Keratinocyte (primary cell): ENCODE measurements at regions not wholly inside any gene's neighbourhood (a gene's known extent, or its start where the extent isn't known, plus 50 kb on each side); places are given as distances from the start of the nearest gene placed in this dataset.

ENCODE experiments used
- DNase-seq: peaks from one replicate; pipeline ENCODE4 v3.0.0-alpha.2; 2011; ENCODE audit warnings: low read depth, missing footprints, low spot score
- FAIRE-seq: peaks from 2 replicates; lab custom pipeline; 2011; peaks lifted over from hg19 to GRCh38; lab: Jason Lieb, UNC
- H2AFZ ChIP-seq: 2 replicates; pipeline ENCODE4 v1.6.0; 2012; ENCODE audit warnings: low read length, control low read depth, inconsistent platforms; ENCODE audit not compliant: control insufficient read depth
- H3K27ac ChIP-seq: 2 replicates; pipeline ENCODE4 v1.5.1; 2011; ENCODE audit warnings: low read length; ENCODE audit not compliant: control insufficient read depth, insufficient read depth
- H3K27me3 ChIP-seq: 3 replicates; pipeline ENCODE4 v1.6.0; 2011; ENCODE audit warnings: low read length; ENCODE audit not compliant: control insufficient read depth, insufficient read depth; ENCODE audit errors: extremely low read depth
- H3K36me3 ChIP-seq, 2 experiments: 2 replicates in 1 of 2; 3 replicates in 1 of 2; pipeline ENCODE4 v1.5.1; 2011; ENCODE audit warnings: low read length in 2 of 2, mild to moderate bottlenecking in 1 of 2; ENCODE audit not compliant: control insufficient read depth in 2 of 2, insufficient read depth in 2 of 2; ENCODE audit errors: extremely low read depth in 1 of 2
- H3K4me1 ChIP-seq: 3 replicates; pipeline ENCODE4 v1.5.1; 2011; ENCODE audit warnings: low read length; ENCODE audit not compliant: control insufficient read depth, insufficient read depth; ENCODE audit errors: extremely low read depth
- H3K4me2 ChIP-seq: 3 replicates; pipeline ENCODE4 v1.6.0; 2011; ENCODE audit warnings: low read depth, low read length; ENCODE audit not compliant: control insufficient read depth, insufficient read depth; ENCODE audit errors: extremely low read depth
- H3K4me3 ChIP-seq, 3 experiments: fragments of 200-600 bp in 1 of 3; sonication (generic) in 1 of 3; 2 replicates in 2 of 3; 3 replicates in 1 of 3; pipeline ENCODE4 v1.5.1; 2011 to 2016; ENCODE audit warnings: low read length in 3 of 3, mild to moderate bottlenecking in 3 of 3, control low read depth in 2 of 3, inconsistent platforms in 1 of 3, low read depth in 1 of 3, mixed read lengths in 1 of 3, mixed run types in 1 of 3, moderate library complexity in 1 of 3; ENCODE audit not compliant: control insufficient read depth in 2 of 3, insufficient read depth in 2 of 3; ENCODE audit errors: extremely low read depth in 1 of 3
- H3K79me2 ChIP-seq: 2 replicates; pipeline ENCODE4 v1.6.0; 2012; ENCODE audit warnings: low read length; ENCODE audit not compliant: control insufficient read depth, insufficient read depth
- H3K9ac ChIP-seq: 3 replicates; pipeline ENCODE4 v1.6.0; 2011; ENCODE audit warnings: low read length; ENCODE audit not compliant: control insufficient read depth, insufficient read depth; ENCODE audit errors: extremely low read depth
- H3K9me1 ChIP-seq: 3 replicates; pipeline ENCODE4 v1.6.0; 2011; ENCODE audit warnings: low read length; ENCODE audit not compliant: control insufficient read depth, insufficient read depth; ENCODE audit errors: extremely low read depth
- H3K9me3 ChIP-seq: 2 replicates; pipeline ENCODE4 v1.5.1; 2012; ENCODE audit warnings: low read depth, low read length; ENCODE audit not compliant: control insufficient read depth
- H4K20me1 ChIP-seq: 3 replicates; pipeline ENCODE4 v1.6.0; 2011; ENCODE audit warnings: low read length; ENCODE audit not compliant: control insufficient read depth, insufficient read depth; ENCODE audit errors: extremely low read depth
- CTCF ChIP-seq, 3 experiments: IDR thresholded peaks in 1 of 3; conservative IDR thresholded peaks in 1 of 3; optimal IDR thresholded peaks in 1 of 3; 2 replicates in 2 of 3; 3 replicates in 1 of 3; pipeline versions ENCODE3 to v1.5.1; 2011; ENCODE audit warnings: low read length in 3 of 3, mild to moderate bottlenecking in 3 of 3, moderate library complexity in 2 of 3, control low read depth in 1 of 3, inconsistent platforms in 1 of 3; ENCODE audit not compliant: insufficient read depth in 2 of 3; ENCODE audit errors: extremely low read depth in 1 of 3
- EZH2 ChIP-seq: IDR thresholded peaks from one replicate; pipeline ENCODE4 v1.6.1; 2012; ENCODE audit warnings: inconsistent platforms, mild to moderate bottlenecking, low read length, moderate library complexity
- dilution Hi-C: fragments of 300-500 bp; cut with MboI; formaldehyde crosslinking; loops from one replicate; pipeline ENCODE4 v1.7.0; 2020; ENCODE audit warnings: low sequenced_read_pairs; ENCODE audit not compliant: extremely low pct_ligation_motif_present

- no peak for TF ChIP-seq EZH2
- TF ChIP-seq CTCF (optimal IDR thresholded peaks at IDR 0.05 in 1 of 3, IDR thresholded peaks at IDR 0.05 in 1 of 3, conservative IDR thresholded peaks at IDR 0.05 in 1 of 3; ENCODE audit: extremely low read depth in 1 of 3, insufficient read depth in 2 of 3, low read length in 3 of 3): no peak
- Histone ChIP-seq H3K4me3 (no peak overlapping the region), H4K20me1 (no peaks in the 10 kb centered on the region), H3K9ac (no peak overlapping the region), H2AFZ (no peak overlapping the region), H3K9me1 (no peaks in the 10 kb centered on the region), H3K27ac (no peak overlapping the region), H3K4me2 (no peak overlapping the region), H3K4me1 (peaks cover 10% of the 10 kb centered on the region), H3K9me3 (peaks cover 3% of the 10 kb centered on the region), H3K36me3 (no peaks in the 10 kb centered on the region), H3K27me3 (peaks cover 2% of the 10 kb centered on the region), H3K79me2 (no peaks in the 10 kb centered on the region)
- dilution Hi-C loops: no loop called here
- no peak for FAIRE-seq
- DNase-seq: no peak
Measured at GRCh38 chr20:48146308-48146707, 361.0 kb upstream of the SULF2 start.

- H3K9me3 ChIP-seq: peaks cover 5% of the 10 kb centered on the region
Measured at GRCh38 chr20:48143435-48144081, 358.3 kb upstream of the SULF2 start.

More at GRCh38 chr20:48143435-48144081, 358.3 kb upstream of the SULF2 start:
- Histone ChIP-seq H3K9me1 (no peaks in the 10 kb centered on the region), H3K36me3 (no peaks in the 10 kb centered on the region), H3K4me3 (no peak overlapping the region), H2AFZ (no peak overlapping the region), H3K9ac (no peak overlapping the region), H3K27me3 (no peaks in the 10 kb centered on the region), H3K27ac (no peak overlapping the region), H4K20me1 (no peaks in the 10 kb centered on the region), H3K4me2 (no peak overlapping the region), H3K79me2 (no peaks in the 10 kb centered on the region), H3K4me1 (peaks cover 24% of the 10 kb centered on the region)
- no peak for DNase-seq
- dilution Hi-C loops: no loop called here
- no peak for FAIRE-seq
- TF ChIP-seq EZH2 (no peak), CTCF (optimal IDR thresholded peaks at IDR 0.05 in 1 of 3, IDR thresholded peaks at IDR 0.05 in 1 of 3, conservative IDR thresholded peaks at IDR 0.05 in 1 of 3; ENCODE audit: extremely low read depth in 1 of 3, insufficient read depth in 2 of 3, low read length in 3 of 3) (no peak)
